ENCODE measurements at regions not wholly inside any gene's neighbourhood (a gene's known extent, or its start where the extent isn't known, plus 50 kb on each side); places are given as distances from the start of the nearest gene placed in this dataset.

DNA sequence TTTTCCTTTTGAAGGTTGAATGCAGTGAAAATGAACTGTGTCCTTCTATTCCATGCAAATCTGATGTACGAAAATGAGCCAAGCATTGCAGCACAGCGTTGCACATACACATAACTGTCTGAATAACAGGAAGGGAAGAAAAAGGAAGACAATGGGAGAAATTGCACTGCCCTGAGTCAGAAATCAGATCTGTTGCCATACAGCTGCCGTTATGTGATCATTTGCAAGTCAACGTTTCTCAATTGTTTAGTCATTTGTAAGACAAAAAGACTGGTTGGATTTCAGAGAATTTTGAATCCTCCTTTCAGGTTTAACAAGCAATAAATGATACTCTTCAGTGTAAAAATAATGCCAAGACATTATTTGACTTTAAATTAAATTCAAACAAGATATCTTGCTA lies 284.1 kb downstream of the DSEL start:
- DNase-seq (ENCODE audit: low read depth), result peak; percentile 96

DNA sequence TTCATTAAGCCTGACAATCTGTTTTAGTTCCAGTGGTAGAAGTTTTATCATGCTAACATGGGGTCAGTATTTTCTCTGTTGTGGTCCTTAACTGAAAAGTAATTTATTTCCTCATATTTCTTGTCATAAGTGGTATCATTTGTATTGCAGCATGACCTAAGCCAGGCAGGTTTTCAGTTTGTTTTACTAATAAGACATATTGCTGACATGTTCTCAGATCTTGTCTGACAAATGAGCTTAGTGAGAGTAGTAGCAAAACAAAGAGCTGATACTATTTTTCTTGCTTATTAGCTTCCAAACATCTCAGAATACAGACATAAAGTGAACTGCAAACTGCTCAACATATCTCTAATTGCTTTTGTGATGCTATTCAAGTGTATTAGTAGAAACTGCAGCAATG lies 293.6 kb downstream of the DSEL start:
- DNase-seq (ENCODE audit: low read depth), result no peak

DNA sequence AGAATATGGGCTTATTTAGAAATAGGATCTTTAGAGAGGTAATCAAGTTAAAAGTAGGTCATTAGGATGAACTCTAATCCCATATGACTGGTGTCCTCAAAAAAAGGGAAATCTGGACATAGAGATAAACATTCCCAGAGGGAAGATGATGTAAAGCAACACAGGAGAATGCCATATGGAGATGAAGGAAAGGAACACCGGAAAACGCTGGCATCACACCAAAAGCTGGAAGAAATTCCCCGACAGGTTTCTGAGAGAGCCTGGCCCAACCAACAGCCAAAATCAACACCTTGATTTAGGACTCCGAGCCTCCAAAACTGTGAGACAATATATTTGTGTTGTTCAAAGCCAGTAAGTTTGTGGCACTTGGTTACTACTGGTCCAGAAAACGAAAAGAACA lies 296.7 kb downstream of the DSEL start:
- DNase-seq (ENCODE audit: low read depth), result no peak

DNA sequence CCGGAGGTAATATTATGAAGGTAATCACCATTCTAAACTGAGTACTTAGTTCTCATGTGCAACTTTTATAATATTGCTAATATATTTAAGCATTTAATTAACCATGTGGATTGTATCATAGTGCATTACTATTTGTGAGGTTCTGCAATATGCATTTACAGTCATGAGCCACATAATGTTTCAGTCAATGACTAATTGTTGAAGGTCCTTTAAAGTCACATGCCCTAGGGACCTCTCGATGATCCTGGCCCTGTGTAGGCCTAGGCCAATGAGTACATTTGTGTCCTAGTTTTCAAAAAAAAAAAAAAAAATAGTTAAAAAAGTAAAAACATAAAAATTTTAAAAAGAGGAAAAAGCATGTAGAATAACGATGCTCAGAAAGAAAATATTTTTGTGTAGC lies 298.0 kb downstream of the DSEL start:
- DNase-seq (ENCODE audit: low read depth), result no peak

DNA sequence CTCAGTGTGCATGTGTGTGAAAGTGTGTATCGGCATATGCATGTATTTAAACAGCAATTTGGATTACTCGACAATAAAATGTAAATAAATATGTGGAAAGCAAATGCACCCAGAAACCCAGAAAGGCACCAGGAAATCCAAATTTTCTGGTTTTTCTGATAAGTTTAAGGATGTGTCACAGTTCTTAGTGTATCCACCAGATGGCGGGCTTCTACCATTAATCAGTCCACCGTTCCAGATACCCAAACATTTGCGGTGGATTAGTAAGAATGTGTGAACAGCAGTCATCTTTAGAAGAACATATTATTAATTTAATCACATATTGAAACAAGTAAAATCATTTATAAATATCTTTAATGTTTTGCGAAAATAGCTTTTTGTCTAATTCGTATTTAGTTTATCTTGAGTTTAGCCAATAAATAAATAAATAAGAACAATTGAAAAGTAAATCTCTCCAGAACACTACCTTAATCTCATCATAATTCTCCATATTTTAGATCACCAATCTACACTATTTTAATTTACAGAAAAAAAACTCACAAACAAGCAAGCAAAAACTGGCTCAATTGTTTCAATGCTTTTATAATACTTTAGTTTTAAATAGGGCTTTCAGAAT lies 298.9 kb downstream of the DSEL start:
- DNase-seq (ENCODE audit: low read depth), result peak; percentile 67

DNA sequence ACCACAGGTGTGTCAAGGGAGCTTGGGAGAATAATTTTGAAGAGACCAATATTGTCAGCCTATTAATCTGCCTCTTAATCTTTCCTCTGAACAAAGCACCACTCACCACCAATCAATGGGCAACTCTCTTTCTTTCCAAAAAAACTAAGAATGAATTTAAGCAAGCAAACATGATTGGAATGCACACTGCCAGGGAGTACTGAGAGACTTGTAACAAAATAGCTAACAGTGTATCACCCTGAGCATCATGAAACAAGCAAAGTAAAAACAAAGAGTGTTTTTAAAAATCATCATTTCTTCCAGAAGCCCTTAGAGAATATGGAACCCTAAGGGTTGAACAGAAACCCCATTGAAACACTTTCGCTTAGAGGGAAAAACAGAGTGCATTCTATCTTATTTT lies 299.7 kb downstream of the DSEL start:
- DNase-seq (ENCODE audit: low read depth), result no peak

DNA sequence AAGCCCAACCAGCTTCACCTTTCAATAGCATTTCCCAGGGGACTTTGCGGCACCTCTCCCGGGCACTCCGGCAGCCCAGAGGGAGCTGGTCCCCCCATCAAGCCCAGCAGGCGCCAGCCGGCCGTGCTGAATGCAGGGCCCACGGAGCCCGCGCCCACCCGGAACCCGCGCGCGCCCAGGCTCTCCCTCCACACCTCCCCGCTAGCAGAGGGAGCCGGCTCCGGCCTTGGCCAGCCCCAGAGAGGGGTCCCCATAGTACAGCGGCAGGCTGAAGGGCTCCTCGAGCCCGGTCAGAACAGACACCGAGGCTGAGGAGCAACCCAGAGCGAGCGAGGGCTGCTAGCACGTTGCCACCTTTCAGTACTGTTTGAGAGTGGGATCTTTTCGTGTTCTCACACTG lies 300.8 kb downstream of the DSEL start:
- no peak for DNase-seq (ENCODE audit: low read depth)

DNA sequence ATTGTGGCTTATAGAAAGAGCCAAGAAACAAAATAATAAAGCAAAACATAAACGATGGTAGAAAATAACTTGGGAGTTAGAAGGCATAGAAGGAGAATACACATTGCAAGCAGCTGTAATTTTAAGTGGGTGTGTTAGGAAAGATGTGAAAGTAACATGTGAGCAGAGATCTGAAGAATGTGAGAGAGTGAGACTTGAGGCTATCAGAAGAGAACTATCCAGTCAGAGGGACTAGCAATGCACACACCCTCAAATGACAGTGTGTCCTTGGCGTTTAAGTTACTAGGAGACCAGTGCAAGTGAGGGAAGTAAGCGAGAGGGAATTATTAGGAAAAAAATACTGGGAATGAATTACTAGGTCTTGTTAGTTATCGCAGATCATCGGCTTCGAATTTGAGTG lies 304.9 kb downstream of the DSEL start:
- peak; percentile 40 for DNase-seq (ENCODE audit: low read depth)

DNA sequence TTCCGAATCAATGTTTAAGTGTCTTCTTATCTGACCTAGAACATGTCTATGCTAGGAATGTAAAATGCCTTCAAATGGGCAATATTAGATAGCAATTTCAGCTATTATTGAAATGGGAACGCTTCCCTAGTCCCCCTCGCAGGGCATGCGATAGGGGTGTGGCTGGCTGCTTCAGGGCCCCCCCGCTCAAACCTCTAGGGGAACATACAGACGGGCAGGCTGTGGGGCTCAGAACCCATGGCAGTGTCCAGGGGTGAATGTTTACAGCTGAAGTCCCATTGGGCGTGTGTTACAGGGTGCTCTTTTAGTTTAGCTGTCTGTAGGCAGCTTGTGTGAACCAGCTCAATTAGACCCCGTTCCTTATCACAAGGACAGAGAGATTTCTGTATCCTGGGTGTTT lies 315.9 kb downstream of the DSEL start:
- DNase-seq (ENCODE audit: low read depth), result no peak

DNA sequence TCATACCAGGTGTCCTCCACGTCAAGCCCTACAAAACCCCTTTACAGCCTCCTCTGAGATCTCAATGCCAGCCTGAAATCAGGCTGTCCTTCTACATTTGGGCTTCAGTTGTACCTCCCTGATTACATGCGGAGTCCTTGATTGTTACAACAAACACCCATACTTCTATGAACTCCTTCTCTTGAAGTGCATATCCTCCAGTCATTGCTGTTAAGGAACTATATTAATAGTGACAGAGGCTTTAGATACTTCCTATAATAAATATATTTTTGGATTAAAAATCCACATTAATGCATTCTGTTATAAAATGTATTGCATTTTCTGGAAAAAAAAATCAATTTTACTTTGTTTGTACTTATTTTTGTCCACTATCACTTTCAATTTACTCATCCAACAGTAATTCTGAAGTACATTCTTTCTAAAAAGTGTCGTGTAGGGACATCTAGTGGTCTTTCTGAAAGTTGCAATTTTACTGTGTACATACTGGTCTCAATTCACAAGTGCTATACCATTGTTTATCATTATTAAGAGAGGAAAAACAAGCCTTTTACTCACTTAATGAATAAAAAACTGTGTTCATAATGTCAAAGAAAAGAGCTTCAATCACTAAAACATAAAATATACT lies 316.4 kb downstream of the DSEL start:
- peak; percentile 69 for DNase-seq (ENCODE audit: low read depth)

DNA sequence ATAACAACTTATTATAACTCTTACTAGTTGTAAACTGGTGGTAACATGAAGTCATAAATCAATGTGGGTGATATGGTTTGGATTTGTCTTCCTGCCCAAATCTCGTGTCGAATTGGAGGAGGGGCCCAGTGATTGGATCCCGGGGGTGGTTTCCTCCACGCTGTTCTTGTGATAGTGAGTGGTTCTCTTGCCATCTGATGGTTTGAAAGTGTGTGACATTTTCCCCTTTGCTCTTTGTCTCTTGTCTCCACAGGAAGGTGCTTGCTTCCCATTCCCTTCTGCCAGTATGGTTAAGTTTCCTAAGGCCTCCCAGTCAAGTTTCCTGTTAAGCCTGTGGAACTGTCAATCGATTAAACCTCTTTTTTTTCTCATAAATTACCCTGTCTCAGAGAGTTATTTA lies 321.6 kb downstream of the DSEL start:
- DNase-seq (ENCODE audit: low read depth), result no peak

DNA sequence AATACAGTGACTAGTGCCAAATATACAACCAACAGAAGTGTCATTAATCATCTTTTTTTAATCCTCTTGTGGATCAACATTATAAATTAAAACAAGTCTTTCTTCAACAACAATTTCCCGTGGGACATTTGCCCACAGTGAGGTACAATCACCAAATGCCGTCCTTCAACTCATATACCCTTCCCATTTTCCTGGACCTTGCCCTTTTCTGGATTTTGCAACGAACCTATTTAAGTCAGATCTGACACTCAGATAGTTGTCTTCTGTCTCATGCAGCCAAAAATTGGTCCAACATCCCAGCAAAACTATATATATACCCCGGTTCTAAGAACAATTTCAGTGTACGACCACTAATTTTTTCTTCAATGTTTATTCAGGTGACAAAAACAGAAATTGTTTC lies 324.0 kb downstream of the DSEL start:
- DNase-seq (ENCODE audit: low read depth), result no peak

DNA sequence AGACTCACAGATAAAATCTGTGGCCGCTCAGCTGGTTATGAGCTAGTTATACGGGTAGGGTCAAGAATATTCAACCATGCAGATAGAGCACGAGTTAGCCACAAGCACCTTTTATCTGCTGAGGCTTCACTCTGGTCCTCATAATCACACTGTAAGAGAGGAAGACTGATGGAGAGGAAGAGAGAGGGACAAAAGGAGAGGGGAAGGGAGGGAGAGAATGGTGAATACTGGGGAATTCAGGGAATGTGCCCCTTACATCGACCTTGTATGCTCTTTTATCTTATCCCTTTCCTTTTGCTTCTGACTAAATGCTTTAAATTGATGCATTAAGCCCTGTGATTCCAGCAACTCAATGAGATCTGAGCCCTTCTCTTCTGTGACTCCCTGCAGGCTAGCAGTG lies 333.1 kb downstream of the DSEL start:
- DNase-seq (ENCODE audit: low read depth), result no peak

DNA sequence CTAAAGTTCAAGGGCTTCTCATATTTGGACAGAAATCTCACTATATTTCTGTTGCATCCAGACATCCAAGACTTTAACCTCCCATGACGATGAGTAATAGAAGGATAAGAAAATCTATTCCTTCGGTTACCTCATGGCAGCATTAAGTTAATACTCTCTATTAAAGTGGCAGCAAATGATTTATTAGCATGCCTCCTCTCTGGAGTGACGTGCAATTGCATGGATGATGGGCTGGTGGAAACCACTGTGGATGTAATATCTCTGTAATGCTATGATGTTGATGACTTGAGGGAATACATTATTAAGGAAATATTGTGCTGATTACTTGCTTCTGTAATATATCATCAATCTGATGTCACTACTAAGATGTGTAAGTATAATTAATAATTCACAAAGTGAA lies 336.8 kb downstream of the DSEL start:
- DNase-seq (ENCODE audit: low read depth), result no peak

DNA sequence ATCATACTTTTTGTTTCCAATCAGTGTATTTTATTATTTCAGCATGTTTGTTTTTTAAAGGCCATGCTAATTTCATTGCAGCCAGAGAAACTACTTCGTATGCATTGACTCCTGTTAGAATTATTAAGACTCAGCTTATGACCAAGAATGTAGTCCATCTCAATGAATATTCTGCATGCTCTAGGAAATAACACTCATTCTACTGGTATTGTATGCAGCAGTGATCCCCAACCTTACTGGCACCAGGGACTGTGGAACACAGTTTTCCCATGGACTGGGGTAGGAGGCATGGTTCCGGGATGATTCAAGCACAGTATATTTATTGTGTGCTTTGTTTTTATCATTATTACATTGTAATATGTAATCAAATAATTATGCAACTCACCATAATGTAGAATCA lies 356.9 kb downstream of the DSEL start:
- DNase-seq (ENCODE audit: low read depth), result no peak

DNA sequence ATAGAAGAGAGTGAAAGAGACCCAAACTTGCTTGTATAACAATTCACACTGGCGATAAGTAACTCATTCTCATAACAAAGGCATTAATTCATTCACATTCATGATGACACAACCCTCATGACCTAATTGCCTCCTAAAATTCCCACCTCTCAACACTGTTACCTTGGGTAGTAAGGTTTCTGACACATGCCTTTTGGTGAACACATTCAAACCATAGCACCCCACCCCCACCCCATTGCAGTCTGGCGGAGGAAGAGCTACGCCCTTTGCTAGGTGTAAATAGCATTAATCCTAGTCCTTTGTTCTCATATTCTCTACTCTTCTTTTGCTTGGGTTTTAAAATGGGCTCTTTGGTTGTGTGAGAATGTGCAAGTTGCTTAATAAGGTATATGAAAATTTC lies 361.5 kb downstream of the DSEL start:
- no peak for DNase-seq (ENCODE audit: low read depth)

DNA sequence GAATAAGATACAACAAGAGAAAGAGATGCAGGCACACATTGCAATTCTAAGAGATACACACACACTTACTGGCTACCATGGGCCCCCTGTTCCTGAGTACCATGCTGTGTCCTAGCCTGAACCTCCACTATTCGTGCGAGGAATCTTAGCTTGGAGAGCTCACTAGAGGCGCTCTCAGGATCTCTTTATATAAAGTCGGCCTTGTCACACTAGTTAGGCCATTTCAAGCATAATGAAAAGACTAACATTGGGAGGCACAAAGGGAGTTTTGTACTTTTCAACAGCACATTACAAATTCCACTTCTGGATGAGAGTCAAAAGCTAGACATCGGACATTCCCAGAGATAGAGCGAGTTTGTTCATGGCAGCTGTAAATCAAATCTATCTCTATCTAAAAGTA lies 365.2 kb downstream of the DSEL start:
- DNase-seq (ENCODE audit: low read depth), result no peak

DNA sequence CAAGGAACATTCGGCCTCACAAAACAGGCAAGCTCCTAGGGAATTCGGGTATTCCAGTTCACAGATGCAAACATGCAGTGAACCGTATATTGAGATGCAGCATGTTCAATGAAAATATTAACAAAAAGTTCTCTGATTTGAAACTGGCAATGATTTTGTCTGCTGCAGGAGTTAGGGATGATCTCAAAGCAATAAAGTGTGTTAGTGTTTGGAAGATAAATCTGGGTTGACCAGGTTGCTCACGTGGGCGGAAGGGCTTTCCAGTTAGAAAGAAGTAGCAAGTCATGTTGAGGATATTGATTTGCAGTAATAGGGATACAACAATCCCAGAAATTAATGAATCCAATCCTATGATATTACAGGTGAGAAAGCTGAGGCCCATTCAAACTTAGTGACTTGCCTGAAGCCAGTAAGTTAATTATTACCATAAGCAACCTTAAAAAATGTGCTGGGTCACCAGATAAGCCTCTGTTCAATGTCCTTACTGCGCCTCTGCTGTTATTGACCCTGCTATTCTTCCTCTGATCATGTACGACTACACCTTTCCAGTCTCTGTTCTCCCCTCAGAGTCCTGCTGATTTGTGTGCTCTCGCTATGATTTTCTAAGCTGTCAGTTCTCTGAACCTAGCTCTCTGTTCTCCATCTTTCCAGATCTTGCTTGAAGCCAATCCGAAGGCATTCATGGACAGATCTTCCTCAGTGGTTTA lies 370.8 kb downstream of the DSEL start:
- no peak for DNase-seq (ENCODE audit: low read depth)

DNA sequence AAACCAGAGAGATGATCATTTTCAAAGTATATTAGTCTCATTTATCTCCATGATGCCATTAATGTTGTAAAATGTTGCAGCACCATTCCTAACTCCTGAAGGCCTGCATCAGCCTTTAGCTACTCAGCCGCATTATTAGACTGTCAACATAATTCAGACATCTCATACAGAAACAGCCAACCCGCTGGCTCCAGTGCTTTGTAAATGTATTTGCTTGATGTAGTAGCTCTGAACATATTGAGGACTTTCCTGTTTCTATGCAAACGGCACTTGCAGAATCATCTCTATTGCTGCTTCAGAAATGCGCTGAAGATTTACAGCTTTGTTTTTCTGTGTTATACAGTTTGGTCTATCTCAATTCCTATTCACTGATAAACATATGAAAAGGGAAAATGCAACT lies 372.2 kb downstream of the DSEL start:
- no peak for DNase-seq (ENCODE audit: low read depth)

DNA sequence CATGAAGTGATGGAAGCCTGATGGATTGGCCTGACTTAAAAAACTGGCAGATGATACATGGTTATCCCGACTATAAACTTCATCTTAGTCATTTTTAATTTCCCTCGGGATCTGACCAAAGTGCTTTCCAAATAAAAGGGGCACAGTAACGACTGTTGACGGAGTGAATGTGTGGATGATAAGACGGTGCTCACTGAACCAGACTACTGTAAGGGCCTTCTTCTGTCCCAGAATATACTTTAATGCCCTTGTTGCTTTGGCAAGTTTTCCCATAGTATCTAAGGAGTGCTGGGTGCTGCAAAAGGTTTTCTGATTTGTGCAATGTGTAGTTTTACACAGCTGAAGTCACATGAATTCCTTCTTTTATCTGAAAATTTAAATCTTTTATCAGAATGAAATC lies 373.5 kb downstream of the DSEL start:
- DNase-seq (ENCODE audit: low read depth), result no peak

DNA sequence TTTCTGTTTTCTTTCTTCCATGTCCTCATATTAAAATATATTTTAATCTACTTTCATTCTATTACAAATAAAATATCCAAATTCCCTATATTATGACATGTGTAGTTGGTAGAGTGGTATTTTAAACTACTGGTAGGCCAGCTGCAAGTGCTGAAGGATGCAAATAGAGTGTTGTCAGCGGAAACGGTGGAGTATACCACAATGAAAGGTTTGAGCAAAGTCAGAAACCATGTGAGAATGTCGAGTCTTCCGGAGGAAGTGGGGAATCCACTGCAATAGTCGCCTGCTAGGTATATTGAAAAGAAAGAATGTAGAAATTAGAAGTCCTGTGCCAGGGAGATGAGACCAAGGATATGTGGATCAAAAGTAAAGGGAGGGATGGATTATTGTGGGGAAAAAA lies 373.9 kb downstream of the DSEL start:
- no peak for DNase-seq (ENCODE audit: low read depth)

DNA sequence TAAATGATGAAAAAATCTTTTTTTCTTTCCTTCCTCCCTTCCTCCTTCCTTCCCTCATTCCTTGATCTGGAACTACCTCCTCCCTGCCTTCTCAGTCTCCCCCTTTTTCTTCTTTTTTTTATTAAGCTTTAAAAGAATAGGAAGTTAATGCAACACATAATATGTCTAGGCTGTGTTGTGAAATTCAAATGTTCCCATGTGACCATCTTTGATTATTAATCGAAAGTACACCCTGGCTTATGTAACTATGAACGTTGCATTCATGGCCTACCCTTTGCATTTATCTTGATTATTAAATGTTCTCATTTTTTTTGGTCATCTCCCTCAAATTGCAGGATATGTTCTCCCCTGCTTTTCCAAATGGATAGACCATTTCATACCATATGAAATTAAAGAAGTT lies 376.0 kb downstream of the DSEL start:
- no peak for DNase-seq (ENCODE audit: low read depth)

DNA sequence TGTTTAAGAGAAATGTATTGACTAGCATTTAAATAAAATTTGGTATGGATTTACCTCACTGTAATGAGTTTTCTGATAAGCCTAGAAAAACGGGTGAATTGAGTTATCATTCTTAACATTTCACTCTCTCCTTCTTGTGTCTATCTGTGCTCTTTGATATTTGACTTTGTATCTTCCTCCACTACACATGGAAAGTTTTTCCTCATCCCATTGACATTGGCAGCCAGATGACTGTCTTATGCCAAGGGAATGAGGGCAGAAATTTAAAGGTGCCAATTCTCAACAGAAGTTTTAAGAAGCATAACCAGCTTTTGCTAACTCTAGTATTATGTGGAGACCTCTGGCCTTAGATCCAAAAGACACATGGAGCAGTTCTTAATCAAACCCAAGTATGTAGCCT lies 376.6 kb downstream of the DSEL start:
- no peak for DNase-seq (ENCODE audit: low read depth)

DNA sequence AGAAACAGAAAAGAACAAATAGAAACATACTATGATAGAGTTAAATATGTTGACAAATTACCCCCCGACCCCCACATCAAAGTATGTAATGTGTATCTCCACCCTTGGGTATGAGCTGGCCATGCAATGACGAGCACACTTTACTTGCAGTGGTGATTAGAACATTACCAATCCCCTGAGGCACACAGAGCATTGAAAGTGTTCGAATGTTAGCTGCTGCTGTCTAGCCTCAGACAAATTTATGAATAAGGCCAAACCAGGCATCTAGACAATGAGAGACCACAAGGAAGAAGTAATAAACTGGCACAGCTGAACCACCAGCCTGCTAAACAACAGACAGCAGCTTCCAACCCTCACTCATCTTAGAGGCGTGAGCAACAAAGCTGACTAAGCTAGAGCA lies 380.5 kb downstream of the DSEL start:
- DNase-seq (ENCODE audit: low read depth), result no peak
